Endodermal cell (in vitro differentiated cells): ENCODE measurements at regions not wholly inside any gene's neighbourhood (a gene's known extent, or its start where the extent isn't known, plus 50 kb on each side); places are given as distances from the start of the nearest gene placed in this dataset.

Experiments used
- DNase-seq: peaks from one replicate; pipeline ENCODE4 v3.0.0-alpha.2; 2017
- H3K27ac ChIP-seq: 2 replicates; pipeline ENCODE4 v1.5.1; 2013; ENCODE audit warnings: mild to moderate bottlenecking, low read depth, low read length, moderate library complexity
- H3K27me3 ChIP-seq: 2 replicates; pipeline ENCODE4 v1.6.1; 2013; ENCODE audit warnings: mild to moderate bottlenecking, low read length, moderate library complexity; ENCODE audit not compliant: insufficient read depth, control insufficient read depth, poor library complexity, severe bottlenecking
- H3K36me3 ChIP-seq: 2 replicates; pipeline ENCODE4 v1.7.0; 2013; ENCODE audit warnings: mild to moderate bottlenecking, low read length, moderate library complexity; ENCODE audit not compliant: control insufficient read depth, insufficient read depth
- H3K4me1 ChIP-seq: one replicate; pipeline ENCODE4 v1.7.0; 2013; ENCODE audit warnings: low read length; ENCODE audit not compliant: control insufficient read depth, insufficient read depth
- H3K4me3 ChIP-seq: 2 replicates; pipeline ENCODE4 v1.5.1; 2013; ENCODE audit warnings: mild to moderate bottlenecking, low read length, moderate library complexity
- H3K9ac ChIP-seq: 2 replicates; pipeline ENCODE4 v1.6.1; 2013; ENCODE audit warnings: mild to moderate bottlenecking, low read length, moderate library complexity; ENCODE audit not compliant: poor library complexity, severe bottlenecking; ENCODE audit errors: extremely low read depth
- H3K9me3 ChIP-seq: 2 replicates; pipeline ENCODE4 v1.6.1; 2013; ENCODE audit warnings: mild to moderate bottlenecking, low read length, moderate library complexity; ENCODE audit not compliant: control insufficient read depth
- H3K27ac Mint-ChIP-seq: 2 replicates; pipeline ENCODE4 v1.8.0; 2020; ENCODE audit warnings: mixed read lengths
- H3K27me3 Mint-ChIP-seq: 2 replicates; pipeline ENCODE4 v1.8.0; 2021; ENCODE audit warnings: mild to moderate bottlenecking, mixed read lengths; ENCODE audit not compliant: insufficient read depth
- H3K36me3 Mint-ChIP-seq: 2 replicates; pipeline ENCODE4 v1.8.0; 2020; ENCODE audit warnings: low read depth, mixed read lengths
- H3K4me1 Mint-ChIP-seq: 2 replicates; pipeline ENCODE4 v1.8.0; 2020; ENCODE audit warnings: mixed read lengths
- H3K4me3 Mint-ChIP-seq: 2 replicates; pipeline ENCODE4 v1.8.0; 2020; ENCODE audit warnings: mild to moderate bottlenecking, moderate library complexity, mixed read lengths
- H3K9me3 Mint-ChIP-seq: 2 replicates; pipeline ENCODE4 v1.8.0; 2020; ENCODE audit warnings: mild to moderate bottlenecking, mixed read lengths
- WGBS, 2 experiments: methylation state at CpG; one replicate each; pipeline versions ENCODE4 v1.1.5 to v1.1.7; 2013; ENCODE audit warnings: missing lambda C conversion rate in 2 of 2, mixed read lengths in 1 of 2; ENCODE audit not compliant: insufficient coverage in 1 of 2, insufficient read length in 1 of 2; 5-methylcytosine and 5-hydroxymethylcytosine counted together
- TF ChIP-seq, protein P1 (sequence below): fragments of 200-600 bp; sonication (generic); conservative IDR thresholded peaks from 2 replicates; pipeline ENCODE4 v1.5.0; 2021; ENCODE audit warnings: antibody characterized with exemption, mild to moderate bottlenecking

DNA sequence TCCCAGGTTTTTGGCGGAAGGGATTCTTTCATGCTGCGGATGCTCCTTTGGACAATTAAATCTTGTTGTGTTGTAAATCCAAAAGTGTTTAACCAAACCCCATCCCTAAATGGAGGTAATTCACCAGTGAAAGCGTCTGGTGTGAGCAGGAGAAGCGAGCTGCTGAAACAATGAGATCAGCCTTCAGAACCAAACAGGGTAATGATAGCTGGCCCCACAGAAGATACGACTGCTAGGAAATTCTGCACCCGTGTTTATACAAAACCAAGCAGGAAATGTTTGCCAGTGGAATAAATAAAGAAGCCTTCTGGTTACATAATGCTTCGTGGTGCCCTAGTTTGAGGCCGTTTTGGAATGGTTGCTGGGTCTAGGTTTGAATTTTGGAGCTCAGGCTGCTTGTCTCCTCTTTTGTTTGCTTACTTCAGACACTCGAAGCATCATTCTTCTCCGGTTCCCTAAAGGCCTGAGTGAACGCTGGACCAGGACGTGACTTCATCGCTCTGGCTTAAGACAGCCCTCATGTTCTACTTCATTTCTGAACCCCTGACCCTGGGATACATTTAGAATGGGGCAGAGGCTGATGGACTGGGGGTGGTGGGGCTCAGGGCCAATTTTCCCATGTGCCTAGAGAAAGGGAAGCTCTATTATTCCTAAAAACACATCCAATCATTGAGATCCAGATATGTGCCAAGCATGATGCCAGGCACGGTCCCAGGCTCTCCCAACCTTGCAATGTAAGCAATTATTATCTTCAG is 61.6 kb upstream of the JAG1 start:
- TF ChIP-seq, protein P1, sequence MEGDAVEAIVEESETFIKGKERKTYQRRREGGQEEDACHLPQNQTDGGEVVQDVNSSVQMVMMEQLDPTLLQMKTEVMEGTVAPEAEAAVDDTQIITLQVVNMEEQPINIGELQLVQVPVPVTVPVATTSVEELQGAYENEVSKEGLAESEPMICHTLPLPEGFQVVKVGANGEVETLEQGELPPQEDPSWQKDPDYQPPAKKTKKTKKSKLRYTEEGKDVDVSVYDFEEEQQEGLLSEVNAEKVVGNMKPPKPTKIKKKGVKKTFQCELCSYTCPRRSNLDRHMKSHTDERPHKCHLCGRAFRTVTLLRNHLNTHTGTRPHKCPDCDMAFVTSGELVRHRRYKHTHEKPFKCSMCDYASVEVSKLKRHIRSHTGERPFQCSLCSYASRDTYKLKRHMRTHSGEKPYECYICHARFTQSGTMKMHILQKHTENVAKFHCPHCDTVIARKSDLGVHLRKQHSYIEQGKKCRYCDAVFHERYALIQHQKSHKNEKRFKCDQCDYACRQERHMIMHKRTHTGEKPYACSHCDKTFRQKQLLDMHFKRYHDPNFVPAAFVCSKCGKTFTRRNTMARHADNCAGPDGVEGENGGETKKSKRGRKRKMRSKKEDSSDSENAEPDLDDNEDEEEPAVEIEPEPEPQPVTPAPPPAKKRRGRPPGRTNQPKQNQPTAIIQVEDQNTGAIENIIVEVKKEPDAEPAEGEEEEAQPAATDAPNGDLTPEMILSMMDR: no peak
- H3K27me3 ChIP-seq: no peaks in the 10 kb centered on the region
- no peaks in the 10 kb centered on the region for H3K9me3 ChIP-seq
- H3K4me1 Mint-ChIP-seq: peaks cover 17% of the 10 kb centered on the region
- H3K4me3 Mint-ChIP-seq: no peak overlapping the region
- no peak overlapping the region for H3K4me3 ChIP-seq
- DNase-seq: no peak
- no peaks in the 10 kb centered on the region for H3K36me3 Mint-ChIP-seq
- H3K9me3 Mint-ChIP-seq: no peaks in the 10 kb centered on the region
- 90 to 97% methylated on average over 12 to 14 of the region's 14 CpGs for WGBS, 2 experiments
- H3K27me3 Mint-ChIP-seq: peaks cover 7% of the 10 kb centered on the region
- H3K9ac ChIP-seq: no peak overlapping the region
- H3K27ac ChIP-seq: no peak overlapping the region
- no peaks in the 10 kb centered on the region for H3K36me3 ChIP-seq
- H3K27ac Mint-ChIP-seq: no peak overlapping the region
- H3K4me1 ChIP-seq: peaks cover under 1% of the 10 kb centered on the region

DNA sequence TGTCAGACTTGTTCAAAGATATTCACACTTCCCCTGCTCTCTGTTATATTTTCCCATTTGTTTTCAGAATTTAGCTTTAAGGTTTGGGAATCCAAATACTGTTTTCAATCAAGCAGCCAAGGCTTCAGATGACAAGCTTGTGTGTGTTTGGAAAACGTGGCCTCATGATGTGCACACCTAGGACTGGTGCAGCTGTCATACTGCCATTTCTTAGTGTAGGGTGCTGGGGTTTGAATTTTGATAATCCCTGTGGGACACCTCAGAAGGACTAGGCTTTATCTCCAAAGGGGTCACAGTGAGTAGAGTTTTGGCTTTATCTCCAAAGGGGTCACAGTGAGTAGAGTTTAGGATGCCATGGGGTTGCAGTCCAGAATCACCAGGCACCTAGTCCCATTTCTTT is 65.3 kb upstream of the JAG1 start:
- H3K27me3 Mint-ChIP-seq: peaks cover 7% of the 10 kb centered on the region
- H3K27ac Mint-ChIP-seq: no peak overlapping the region
- Histone ChIP-seq H3K36me3 (no peaks in the 10 kb centered on the region), H3K27me3 (no peaks in the 10 kb centered on the region), H3K9me3 (no peaks in the 10 kb centered on the region), H3K4me1 (peaks cover 6% of the 10 kb centered on the region), H3K4me3 (no peak overlapping the region), H3K27ac (no peak overlapping the region), H3K9ac (no peak overlapping the region)
- TF ChIP-seq, protein P1: no peak
- no peak for DNase-seq
- H3K9me3 Mint-ChIP-seq: no peaks in the 10 kb centered on the region
- peaks cover 24% of the 10 kb centered on the region for H3K4me1 Mint-ChIP-seq
- H3K36me3 Mint-ChIP-seq: no peaks in the 10 kb centered on the region
- no peak overlapping the region for H3K4me3 Mint-ChIP-seq
- WGBS, 2 experiments: 88 to 92% methylated on average over 1 of the region's 1 CpG

DNA sequence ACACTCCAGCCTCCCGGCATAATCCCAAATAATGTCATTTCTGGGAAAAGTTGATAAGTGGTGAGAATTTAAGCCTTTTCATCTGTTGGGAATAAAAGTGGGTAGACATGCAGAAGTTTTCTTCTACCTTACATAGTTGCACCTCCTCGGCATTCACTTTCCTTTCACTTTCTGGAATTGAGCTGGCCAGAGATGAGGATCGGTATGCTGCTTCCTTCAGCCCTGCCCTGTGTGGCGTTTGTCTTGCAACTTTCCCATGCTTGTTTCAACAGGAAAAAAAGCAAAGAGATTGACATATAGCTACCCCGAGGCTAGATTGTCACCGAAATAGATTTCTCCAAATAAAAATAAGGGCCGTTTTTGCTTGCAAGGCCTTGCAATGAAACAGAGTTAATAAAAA is 65.8 kb upstream of the JAG1 start:
- 88 to 98% methylated on average over 6 of the region's 7 CpGs for WGBS, 2 experiments
- TF ChIP-seq, protein P1: no peak
- Mint-ChIP-seq H3K27ac (no peak overlapping the region), H3K4me1 (peaks cover 24% of the 10 kb centered on the region), H3K36me3 (no peaks in the 10 kb centered on the region), H3K27me3 (peaks cover 7% of the 10 kb centered on the region), H3K4me3 (no peak overlapping the region), H3K9me3 (no peaks in the 10 kb centered on the region)
- H3K4me1 ChIP-seq: peaks cover 6% of the 10 kb centered on the region
- no peak for DNase-seq
- H3K27me3 ChIP-seq: no peaks in the 10 kb centered on the region
- no peak overlapping the region for H3K4me3 ChIP-seq
- H3K9me3 ChIP-seq: no peaks in the 10 kb centered on the region
- no peaks in the 10 kb centered on the region for H3K36me3 ChIP-seq
- H3K27ac ChIP-seq: no peak overlapping the region
- H3K9ac ChIP-seq: no peak overlapping the region
